GM12878 (cell line): ENCODE measurements at regions not wholly inside any gene's neighbourhood (a gene's known extent, or its start where the extent isn't known, plus 50 kb on each side); places are given as distances from the start of the nearest gene placed in this dataset.

Experiments
- ATAC-seq: fragments of 200-7000 bp; cut with Tn5 transposase; 3 replicates; pipeline ENCODE4 v1.9.1; 2020; ENCODE audit warnings: mild to moderate bottlenecking, moderate library complexity
- BruUV-seq: library from RNA; stranded (reverse); fragments of 400-500 nt; replicated peaks from 2 replicates; lab custom pipeline; 2021; lab: Mats Ljungman, UMichigan
- CTCF ChIA-PET: fragments of 300-600 bp; sonication (Branson Sonifier 250); formaldehyde crosslinking; extraction: SDS; loops from one replicate; lab custom pipeline; 2021; ENCODE audit warnings: inconsistent platforms; lab: Yijun Ruan, JAX
- POLR2A ChIA-PET: fragments of 350-600 bp; formaldehyde crosslinking; extraction: SDS; loops from one replicate; lab custom pipeline; 2021; ENCODE audit warnings: inconsistent platforms; lab: Charles Lee
- RAD21 ChIA-PET: fragments of 300-600 bp; sonication (Branson Sonifier 250); formaldehyde crosslinking; loops from one replicate; lab custom pipeline; 2023; ENCODE audit warnings: antibody characterized with exemption; ENCODE audit not compliant: unreplicated experiment; lab: Charles Lee
- SMC1A ChIA-PET: fragments of 300-600 bp; sonication (Branson Sonifier 250); formaldehyde crosslinking; loops from one replicate; lab custom pipeline; 2023; ENCODE audit not compliant: unreplicated experiment, uncharacterized antibody; lab: Charles Lee
- DNase-seq: peaks from one replicate; pipeline ENCODE4 v3.0.0-alpha.2; 2011; ENCODE audit warnings: low read depth, low spot score
- FAIRE-seq: peaks from 3 replicates; lab custom pipeline; 2011; peaks lifted over from hg19 to GRCh38; lab: Jason Lieb, UNC
- H2AFZ ChIP-seq: 2 replicates; pipeline ENCODE4 v1.6.0; 2011; ENCODE audit warnings: low read depth, low read length, control low read depth; ENCODE audit not compliant: control insufficient read depth
- H3K27ac ChIP-seq: 2 replicates; pipeline ENCODE4 v1.5.1; 2011; ENCODE audit warnings: control low read depth; ENCODE audit not compliant: control insufficient read depth, insufficient read depth
- H3K27me3 ChIP-seq, 2 experiments: replicated peaks in 1 of 2; 2 replicates each; pipeline versions ENCODE4 v1.6.0 to v1.6.1; 2011; ENCODE audit warnings: low read length in 1 of 2; ENCODE audit not compliant: control insufficient read depth in 2 of 2, insufficient read depth in 2 of 2
- H3K36me3 ChIP-seq, 2 experiments: 2 replicates each; pipeline ENCODE4 v1.5.1; 2011; ENCODE audit warnings: low read length in 1 of 2; ENCODE audit not compliant: control insufficient read depth in 2 of 2, insufficient read depth in 2 of 2
- H3K4me1 ChIP-seq: 2 replicates; pipeline ENCODE4 v1.6.1; 2011; ENCODE audit warnings: mild to moderate bottlenecking, low read length, moderate library complexity, mixed read lengths; ENCODE audit not compliant: control insufficient read depth, insufficient read depth
- H3K4me2 ChIP-seq: 2 replicates; pipeline ENCODE4 v1.6.0; 2011; ENCODE audit warnings: control low read depth; ENCODE audit not compliant: control insufficient read depth, insufficient read depth
- H3K4me3 ChIP-seq: fragments of 200-600 bp; sonication (generic); 2 replicates; pipeline ENCODE4 v1.5.1; 2016
- H3K79me2 ChIP-seq: 2 replicates; pipeline ENCODE4 v1.6.0; 2011; ENCODE audit warnings: low read length; ENCODE audit not compliant: control insufficient read depth, insufficient read depth
- H3K9ac ChIP-seq: 2 replicates; pipeline ENCODE4 v1.8.0; 2011; ENCODE audit warnings: low read length, control low read depth, mixed read lengths; ENCODE audit not compliant: control insufficient read depth, insufficient read depth
- H3K9me3 ChIP-seq: replicated peaks from 3 replicates; pipeline ENCODE4 v1.5.1; 2011; ENCODE audit warnings: mild to moderate bottlenecking, low read length; ENCODE audit not compliant: control insufficient read depth, insufficient read depth
- H4K20me1 ChIP-seq: 2 replicates; pipeline ENCODE4 v1.6.0; 2011; ENCODE audit not compliant: control insufficient read depth, insufficient read depth
- HDAC2 ChIP-seq: fragments of 200-600 bp; sonication (generic); IDR thresholded peaks from 2 replicates; pipeline ENCODE4 v1.6.1; 2017
- POLR2AphosphoS2 ChIP-seq: IDR thresholded peaks from 2 replicates; pipeline ENCODE4 v1.6.1; 2011; ENCODE audit warnings: low read depth, mild to moderate bottlenecking, low read length, improper control_type of control experiment, moderate library complexity
- SMAD1 ChIP-seq: fragments of 450-650 bp; IDR thresholded peaks from 2 replicates; pipeline ENCODE4 v1.6.1; 2018; ENCODE audit warnings: mild to moderate bottlenecking, low read depth; ENCODE audit not compliant: partially characterized antibody
- ZNF384 ChIP-seq: IDR thresholded peaks from 2 replicates; pipeline ENCODE4 v1.6.1; 2012; ENCODE audit warnings: low read depth, mild to moderate bottlenecking, low read length, improper control_type of control experiment, borderline replicate concordance
- WGBS: methylation state at CpG from one replicate; pipeline ENCODE4 v1.1.6; 2016; ENCODE audit warnings: low lambda C conversion rate; ENCODE audit not compliant: insufficient replicate concordance, insufficient coverage; ENCODE audit errors: missing lambda C conversion rate; 5-methylcytosine and 5-hydroxymethylcytosine counted together
- in situ Hi-C: fragments of 300-500 bp; cut with MboI; formaldehyde crosslinking; loops from 9 replicates; pipeline ENCODE4 v1.14.3; 2018; ENCODE audit warnings: mixed read lengths
- intact Hi-C: fragments of 100-400 bp; cut with micrococcal nuclease; formaldehyde crosslinking; loops from one replicate; pipeline ENCODE4 v1.14.2; 2022; ENCODE audit not compliant: unreplicated experiment
- TF ChIP-seq, protein P1 (sequence below): fragments of 450-650 bp; IDR thresholded peaks from 2 replicates; pipeline ENCODE4 v1.6.1; 2017; ENCODE audit warnings: borderline replicate concordance
- TF ChIP-seq, protein P2 (sequence below): fragments of 450-650 bp; IDR thresholded peaks from 2 replicates; pipeline ENCODE4 v1.6.1; 2016; ENCODE audit warnings: mild to moderate bottlenecking

DNA sequence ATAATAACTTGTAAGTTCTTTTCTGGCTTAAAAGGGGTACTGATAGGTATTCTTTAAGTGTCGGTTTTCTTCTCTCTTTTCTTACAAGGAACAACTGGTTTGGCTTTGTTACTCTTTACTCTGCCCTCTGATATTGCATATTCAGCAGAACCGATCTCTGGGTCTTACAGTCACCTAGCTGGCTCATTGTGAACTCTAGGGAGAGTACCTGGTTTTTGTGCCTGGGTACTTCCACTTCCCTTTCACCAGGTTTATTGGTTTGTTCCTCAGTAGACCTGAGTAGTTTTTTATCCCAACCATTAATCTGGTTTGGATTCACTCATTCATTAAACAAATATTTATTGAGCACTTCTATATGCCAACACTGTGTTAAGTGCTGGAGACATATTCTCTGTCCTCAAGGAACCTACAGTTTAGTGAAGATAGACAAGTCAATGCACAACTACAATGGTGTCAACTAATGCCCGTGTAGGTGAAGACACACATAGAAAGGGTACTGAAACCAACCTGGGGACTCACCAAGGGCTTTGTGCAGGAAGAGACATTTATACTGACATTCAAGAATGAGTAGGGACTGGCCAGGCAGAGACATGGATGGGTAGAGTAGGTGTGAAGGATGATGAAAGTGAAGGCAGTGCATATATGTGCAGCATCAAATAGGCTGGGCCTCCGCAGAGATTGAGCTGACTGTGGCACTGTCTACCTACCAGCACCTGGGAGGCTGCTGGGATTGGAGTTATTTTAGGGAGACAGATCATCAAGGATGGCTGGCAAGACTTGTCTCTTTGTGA lies 348.8 kb upstream of the C11orf87 start:
- intact Hi-C loops (no loop called here), in situ Hi-C loops (no loop called here)
- 17% methylated on average over 4 of the region's 4 CpGs for WGBS
- Histone ChIP-seq H3K27ac (no peak overlapping the region), H4K20me1 (no peaks in the 10 kb centered on the region), H3K4me2 (no peak overlapping the region), H3K36me3 (no peaks in the 10 kb centered on the region), H3K9me3 (no peaks in the 10 kb centered on the region)
- DNase-seq (no peak), ATAC-seq (no peak)
- BruUV-seq = no TSS peak
- POLR2A ChIA-PET = no interaction called here
- TF ChIP-seq POLR2AphosphoS2 (no peak), HDAC2 (no peak), ZNF384 (no peak), SMAD1 (no peak)
- TF ChIP-seq, protein P1, sequence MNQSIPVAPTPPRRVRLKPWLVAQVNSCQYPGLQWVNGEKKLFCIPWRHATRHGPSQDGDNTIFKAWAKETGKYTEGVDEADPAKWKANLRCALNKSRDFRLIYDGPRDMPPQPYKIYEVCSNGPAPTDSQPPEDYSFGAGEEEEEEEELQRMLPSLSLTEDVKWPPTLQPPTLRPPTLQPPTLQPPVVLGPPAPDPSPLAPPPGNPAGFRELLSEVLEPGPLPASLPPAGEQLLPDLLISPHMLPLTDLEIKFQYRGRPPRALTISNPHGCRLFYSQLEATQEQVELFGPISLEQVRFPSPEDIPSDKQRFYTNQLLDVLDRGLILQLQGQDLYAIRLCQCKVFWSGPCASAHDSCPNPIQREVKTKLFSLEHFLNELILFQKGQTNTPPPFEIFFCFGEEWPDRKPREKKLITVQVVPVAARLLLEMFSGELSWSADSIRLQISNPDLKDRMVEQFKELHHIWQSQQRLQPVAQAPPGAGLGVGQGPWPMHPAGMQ = no peak
- TF ChIP-seq, protein P2, sequence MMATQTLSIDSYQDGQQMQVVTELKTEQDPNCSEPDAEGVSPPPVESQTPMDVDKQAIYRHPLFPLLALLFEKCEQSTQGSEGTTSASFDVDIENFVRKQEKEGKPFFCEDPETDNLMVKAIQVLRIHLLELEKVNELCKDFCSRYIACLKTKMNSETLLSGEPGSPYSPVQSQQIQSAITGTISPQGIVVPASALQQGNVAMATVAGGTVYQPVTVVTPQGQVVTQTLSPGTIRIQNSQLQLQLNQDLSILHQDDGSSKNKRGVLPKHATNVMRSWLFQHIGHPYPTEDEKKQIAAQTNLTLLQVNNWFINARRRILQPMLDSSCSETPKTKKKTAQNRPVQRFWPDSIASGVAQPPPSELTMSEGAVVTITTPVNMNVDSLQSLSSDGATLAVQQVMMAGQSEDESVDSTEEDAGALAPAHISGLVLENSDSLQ = no peak
- TF ChIP-seq, all 136 proteins: peak for 0
- no peak for FAIRE-seq
- no peak overlapping the region for H2AFZ ChIP-seq
- ChIA-PET CTCF (no interaction called here), SMC1A (no interaction called here), RAD21 (no interaction called here)
- H3K4me1 ChIP-seq = no peaks in the 10 kb centered on the region
- no peaks in the 10 kb centered on the region for H3K79me2 ChIP-seq
- no peak overlapping the region for H3K4me3 ChIP-seq
- H3K9ac ChIP-seq = no peak overlapping the region
- no peaks in the 10 kb centered on the region; a peak in 1 of 4 replicates for H3K27me3 ChIP-seq
